ENCODE measurements at regions not wholly inside any gene's neighbourhood (a gene's known extent, or its start where the extent isn't known, plus 50 kb on each side); places are given as distances from the start of the nearest gene placed in this dataset.

GRCh38 chr5:84637662-84638375, 253.1 kb upstream of the EDIL3 start:
- TF ChIP-seq CTCF (IDR thresholded peaks at IDR 0.05) = no peak
- no peak for TF ChIP-seq POLR2A (IDR thresholded peaks at IDR 0.05)
